BLaER1 (cell line): ENCODE measurements at regions not wholly inside any gene's neighbourhood (a gene's known extent, or its start where the extent isn't known, plus 50 kb on each side); places are given as distances from the start of the nearest gene placed in this dataset.

ENCODE experiments used
- H3K27ac ChIP-seq: shearing (Covaris generic); formaldehyde crosslinking; 2 replicates; pipeline ENCODE4 v1.8.1; 2022
- H3K27me3 ChIP-seq: shearing (Covaris generic); formaldehyde crosslinking; 2 replicates; pipeline ENCODE4 v1.8.1; 2022
- H3K36me3 ChIP-seq: shearing (Covaris generic); formaldehyde crosslinking; 2 replicates; pipeline ENCODE4 v1.8.1; 2022
- H3K4me1 ChIP-seq: shearing (Covaris generic); formaldehyde crosslinking; 2 replicates; pipeline ENCODE4 v1.8.1; 2022
- H3K4me2 ChIP-seq: shearing (Covaris generic); formaldehyde crosslinking; 2 replicates; pipeline ENCODE4 v1.8.1; 2022
- H3K4me3 ChIP-seq: shearing (Covaris generic); formaldehyde crosslinking; 2 replicates; pipeline ENCODE4 v1.8.1; 2022
- H3K9ac ChIP-seq: shearing (Covaris generic); formaldehyde crosslinking; 2 replicates; pipeline ENCODE4 v1.8.1; 2022
- H3K9me3 ChIP-seq: shearing (Covaris generic); formaldehyde crosslinking; 2 replicates; pipeline ENCODE4 v1.8.1; 2022
- H4K20me1 ChIP-seq: shearing (Covaris generic); formaldehyde crosslinking; 2 replicates; pipeline ENCODE4 v1.8.1; 2022
- Cebpa-rat ChIP-seq: shearing (Covaris generic); IDR thresholded peaks from 2 replicates; pipeline ENCODE4 v1.8.1; 2022

GRCh38 chr5:124260921-124261515 lies 485.4 kb downstream of the ZNF608 start:
- 0 out of 2 replicates have a peak, but pooled peaks cover 6% of the 10 kb centered on the region for H3K9me3 ChIP-seq
- H3K36me3 ChIP-seq = no peaks in the 10 kb centered on the region
- H3K4me1 ChIP-seq = peaks cover 11% of the 10 kb centered on the region
- no peak overlapping the region for H3K9ac ChIP-seq
- no peaks in the 10 kb centered on the region for H4K20me1 ChIP-seq
- H3K4me2 ChIP-seq = peak overlapping the region; percentile 44
- no peak overlapping the region for H3K4me3 ChIP-seq
- no peak overlapping the region for H3K27ac ChIP-seq
- no peaks in the 10 kb centered on the region for H3K27me3 ChIP-seq
- no peak for TF ChIP-seq Cebpa-rat

DNA sequence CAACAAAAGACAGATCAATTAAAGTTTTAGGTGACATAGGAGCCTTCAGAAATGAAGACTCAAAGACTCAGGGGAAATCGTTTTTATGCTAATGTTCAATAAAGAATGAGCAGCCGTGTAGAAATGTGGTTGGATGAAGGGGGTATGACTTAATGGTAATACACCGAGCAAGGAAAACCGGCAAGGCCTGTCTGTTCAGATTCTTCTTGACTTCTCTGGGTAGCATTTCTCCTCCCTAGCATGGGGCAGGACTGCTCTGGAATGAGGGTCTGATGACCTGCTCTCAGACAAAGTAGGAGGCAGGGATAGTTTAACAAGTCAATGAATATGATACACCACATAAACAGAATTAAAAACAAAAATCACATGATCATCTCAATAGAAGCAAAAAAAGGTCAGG lies 487.4 kb downstream of the ZNF608 start:
- Histone ChIP-seq H3K27me3 (no peaks in the 10 kb centered on the region), H3K4me1 (peaks cover 11% of the 10 kb centered on the region), H3K9ac (no peak overlapping the region), H3K9me3 (0 out of 2 replicates have a peak, but pooled peaks cover 6% of the 10 kb centered on the region), H4K20me1 (no peaks in the 10 kb centered on the region), H3K4me2 (no peak overlapping the region), H3K4me3 (no peak overlapping the region), H3K27ac (no peak overlapping the region), H3K36me3 (no peaks in the 10 kb centered on the region)
- TF ChIP-seq Cebpa-rat = no peak

- H3K36me3 ChIP-seq = no peaks in the 10 kb centered on the region
Observed at GRCh38 chr5:124257048-124257447, 489.4 kb downstream of the ZNF608 start.

GRCh38 chr5:124253203-124253810 lies 493.1 kb downstream of the ZNF608 start:
- Histone ChIP-seq H3K4me2 (no peak overlapping the region), H3K4me3 (no peak overlapping the region), H3K27me3 (no peaks in the 10 kb centered on the region), H3K9me3 (0 out of 2 replicates have a peak, but pooled peaks cover 7% of the 10 kb centered on the region), H3K36me3 (no peaks in the 10 kb centered on the region), H3K27ac (no peak overlapping the region), H3K9ac (no peak overlapping the region), H4K20me1 (no peaks in the 10 kb centered on the region), H3K4me1 (no peaks in the 10 kb centered on the region)
- no peak for TF ChIP-seq Cebpa-rat

More at GRCh38 chr5:124257048-124257447, 489.4 kb downstream of the ZNF608 start:
- Histone ChIP-seq H3K9ac (no peak overlapping the region), H3K4me3 (no peak overlapping the region), H3K27ac (no peak overlapping the region), H4K20me1 (no peaks in the 10 kb centered on the region), H3K4me1 (peaks cover 11% of the 10 kb centered on the region), H3K27me3 (no peaks in the 10 kb centered on the region), H3K4me2 (no peak overlapping the region), H3K9me3 (0 out of 2 replicates have a peak, but pooled peaks cover 6% of the 10 kb centered on the region)
- no peak for TF ChIP-seq Cebpa-rat

- no peak overlapping the region for H3K4me3 ChIP-seq
- TF ChIP-seq Cebpa-rat = no peak
- H3K4me2 ChIP-seq = no peak overlapping the region
- no peaks in the 10 kb centered on the region for H3K36me3 ChIP-seq
- H3K27ac ChIP-seq = no peak overlapping the region
- H3K4me1 ChIP-seq = no peaks in the 10 kb centered on the region
- H3K27me3 ChIP-seq = no peaks in the 10 kb centered on the region
- H3K9ac ChIP-seq = no peak overlapping the region
- peaks cover 11% of the 10 kb centered on the region; the same call in 1 of the 2 replicates for H3K9me3 ChIP-seq
- H4K20me1 ChIP-seq = no peaks in the 10 kb centered on the region
Observed at GRCh38 chr5:124252747-124253146, 493.7 kb downstream of the ZNF608 start.

- Histone ChIP-seq H3K4me3 (no peak overlapping the region), H3K9ac (no peak overlapping the region), H3K36me3 (no peaks in the 10 kb centered on the region), H3K4me1 (no peaks in the 10 kb centered on the region), H4K20me1 (no peaks in the 10 kb centered on the region), H3K27ac (no peak overlapping the region), H3K27me3 (no peaks in the 10 kb centered on the region), H3K4me2 (no peak overlapping the region), H3K9me3 (peaks cover 15% of the 10 kb centered on the region)
- TF ChIP-seq Cebpa-rat = no peak
Observed at GRCh38 chr5:124252191-124252638, 494.2 kb downstream of the ZNF608 start.

DNA sequence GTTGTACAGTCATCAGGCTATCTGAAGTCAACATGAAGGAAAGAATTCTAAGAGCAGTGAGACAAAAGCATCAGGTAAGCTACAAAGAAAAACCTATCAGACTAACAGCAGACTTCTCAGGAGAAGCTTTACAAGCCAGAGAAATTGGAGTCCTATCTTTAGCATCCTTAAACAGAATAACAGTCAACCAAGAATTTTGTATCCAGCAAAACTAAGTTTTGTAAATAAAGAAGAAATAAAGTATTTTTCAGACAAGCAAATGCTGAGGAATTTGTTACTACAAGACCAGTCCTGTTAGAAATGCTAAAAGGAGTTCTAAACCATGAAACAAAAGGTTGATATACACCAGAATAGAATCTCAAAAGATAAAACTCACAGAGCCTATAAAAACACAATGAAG lies 501.2 kb downstream of the ZNF608 start:
- H3K4me1 ChIP-seq = no peaks in the 10 kb centered on the region
- no peak overlapping the region for H3K27ac ChIP-seq
- no peaks in the 10 kb centered on the region for H3K27me3 ChIP-seq
- no peak overlapping the region for H3K4me3 ChIP-seq
- no peak overlapping the region for H3K9ac ChIP-seq
- H3K9me3 ChIP-seq = peaks cover 37% of the 10 kb centered on the region
- no peaks in the 10 kb centered on the region for H4K20me1 ChIP-seq
- no peaks in the 10 kb centered on the region for H3K36me3 ChIP-seq
- no peak overlapping the region for H3K4me2 ChIP-seq
- no peak for TF ChIP-seq Cebpa-rat

DNA sequence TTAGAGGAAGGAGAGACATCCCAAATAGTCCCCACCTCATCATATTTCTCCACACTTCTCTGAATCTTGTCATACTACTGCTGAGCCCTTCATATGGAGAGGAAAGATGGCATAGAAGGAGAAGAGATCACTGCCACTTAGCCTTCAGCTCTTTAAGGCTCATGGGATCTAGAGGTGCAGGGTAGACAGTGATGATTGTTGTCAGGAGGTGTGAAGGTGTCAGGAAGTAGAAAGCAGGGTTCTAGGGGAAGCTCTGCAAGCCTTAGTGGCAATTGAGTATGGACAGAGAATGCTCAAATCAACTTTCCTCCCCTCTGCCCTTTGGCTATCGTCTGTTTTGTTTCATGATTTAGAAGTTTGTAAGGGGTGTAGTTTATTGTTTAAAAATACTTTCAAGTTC lies 505.7 kb downstream of the ZNF608 start:
- H3K4me1 ChIP-seq = no peaks in the 10 kb centered on the region
- no peak overlapping the region for H3K4me2 ChIP-seq
- H3K4me3 ChIP-seq = no peak overlapping the region
- H3K36me3 ChIP-seq = no peaks in the 10 kb centered on the region
- no peaks in the 10 kb centered on the region for H4K20me1 ChIP-seq
- no peaks in the 10 kb centered on the region for H3K27me3 ChIP-seq
- no peak for TF ChIP-seq Cebpa-rat
- H3K27ac ChIP-seq = no peak overlapping the region
- H3K9ac ChIP-seq = no peak overlapping the region
- H3K9me3 ChIP-seq = peaks cover 32% of the 10 kb centered on the region

- no peak overlapping the region for H3K27ac ChIP-seq
- no peaks in the 10 kb centered on the region for H3K27me3 ChIP-seq
- H3K9me3 ChIP-seq = peaks cover 23% of the 10 kb centered on the region
- H3K4me1 ChIP-seq = peaks cover 7% of the 10 kb centered on the region
- no peaks in the 10 kb centered on the region for H4K20me1 ChIP-seq
- H3K36me3 ChIP-seq = no peaks in the 10 kb centered on the region
- no peak overlapping the region for H3K9ac ChIP-seq
- no peak overlapping the region for H3K4me2 ChIP-seq
- no peak for TF ChIP-seq Cebpa-rat
- H3K4me3 ChIP-seq = no peak overlapping the region
Observed at GRCh38 chr5:124239572-124239971, 506.9 kb downstream of the ZNF608 start.

DNA sequence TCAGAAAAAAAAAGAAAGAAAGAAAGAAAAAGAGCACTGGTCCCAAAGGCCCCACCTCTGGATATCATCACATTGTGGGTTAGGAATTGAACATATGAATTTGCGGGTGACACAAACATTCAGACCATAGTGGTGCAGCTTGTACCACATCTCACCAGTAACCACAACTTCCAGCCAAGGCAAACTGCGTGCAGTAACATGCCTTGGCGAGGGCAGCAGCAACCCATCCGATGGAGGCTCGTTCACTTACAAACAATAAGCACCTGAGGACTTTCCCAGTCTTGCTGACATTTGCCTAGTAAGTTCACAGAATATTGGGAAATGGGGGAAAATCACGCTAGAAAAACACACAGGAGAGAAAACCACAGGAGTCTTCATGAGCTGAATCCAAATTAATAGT lies 508.1 kb downstream of the ZNF608 start:
- H3K4me1 ChIP-seq = peaks cover 14% of the 10 kb centered on the region
- no peak overlapping the region for H3K9ac ChIP-seq
- no peak overlapping the region for H3K27ac ChIP-seq
- H3K4me3 ChIP-seq = no peak overlapping the region
- peaks cover 11% of the 10 kb centered on the region for H3K9me3 ChIP-seq
- no peak overlapping the region for H3K4me2 ChIP-seq
- no peaks in the 10 kb centered on the region for H3K27me3 ChIP-seq
- no peaks in the 10 kb centered on the region for H4K20me1 ChIP-seq
- no peak for TF ChIP-seq Cebpa-rat
- no peaks in the 10 kb centered on the region for H3K36me3 ChIP-seq
